Calu3 (cell line): ENCODE measurements at regions not wholly inside any gene's neighbourhood (a gene's known extent, or its start where the extent isn't known, plus 50 kb on each side); places are given as distances from the start of the nearest gene placed in this dataset.

Experiments used
- BruUV-seq: library from RNA; stranded (reverse); fragments of 400-500 nt; replicated peaks from 2 replicates; lab custom pipeline; 2021; lab: Mats Ljungman, UMichigan
- CTCF ChIA-PET: fragments of 300-600 bp; sonication (Branson Sonifier 250); formaldehyde crosslinking; loops from one replicate; lab custom pipeline; 2022; ENCODE audit warnings: antibody characterized with exemption; lab: Charles Lee
- DNase-seq: peaks from one replicate; pipeline ENCODE4 v3.0.0; 2022
- H3K27ac Mint-ChIP-seq: one replicate; pipeline ENCODE4 v1.8.0; 2022; ENCODE audit warnings: mixed read lengths; ENCODE audit not compliant: unreplicated experiment
- H3K27me3 Mint-ChIP-seq: one replicate; pipeline ENCODE4 v1.8.0; 2022; ENCODE audit warnings: mixed read lengths; ENCODE audit not compliant: unreplicated experiment
- H3K36me3 Mint-ChIP-seq: one replicate; pipeline ENCODE4 v1.8.0; 2022; ENCODE audit warnings: mild to moderate bottlenecking, moderate library complexity, mixed read lengths; ENCODE audit not compliant: insufficient read depth, unreplicated experiment
- H3K4me1 Mint-ChIP-seq: one replicate; pipeline ENCODE4 v1.8.0; 2022; ENCODE audit warnings: mild to moderate bottlenecking, low read depth, mixed read lengths; ENCODE audit not compliant: unreplicated experiment
- H3K4me3 Mint-ChIP-seq: one replicate; pipeline ENCODE4 v1.8.0; 2022; ENCODE audit warnings: mild to moderate bottlenecking, low read depth, moderate library complexity, mixed read lengths; ENCODE audit not compliant: unreplicated experiment
- H3K9me3 Mint-ChIP-seq: one replicate; pipeline ENCODE4 v1.8.0; 2022; ENCODE audit warnings: low read depth, mixed read lengths; ENCODE audit not compliant: unreplicated experiment
- intact Hi-C: fragments of 100-400 bp; cut with micrococcal nuclease; formaldehyde crosslinking; loops from one replicate; pipeline ENCODE4 v1.10.0; 2022; ENCODE audit not compliant: unreplicated experiment
- TF ChIP-seq, protein P1 (sequence below): fragments of 200-600 bp; IDR thresholded peaks from one replicate; pipeline ENCODE4 v1.8.0; 2022; ENCODE audit warnings: antibody characterized with exemption; ENCODE audit not compliant: unreplicated experiment

DNA sequence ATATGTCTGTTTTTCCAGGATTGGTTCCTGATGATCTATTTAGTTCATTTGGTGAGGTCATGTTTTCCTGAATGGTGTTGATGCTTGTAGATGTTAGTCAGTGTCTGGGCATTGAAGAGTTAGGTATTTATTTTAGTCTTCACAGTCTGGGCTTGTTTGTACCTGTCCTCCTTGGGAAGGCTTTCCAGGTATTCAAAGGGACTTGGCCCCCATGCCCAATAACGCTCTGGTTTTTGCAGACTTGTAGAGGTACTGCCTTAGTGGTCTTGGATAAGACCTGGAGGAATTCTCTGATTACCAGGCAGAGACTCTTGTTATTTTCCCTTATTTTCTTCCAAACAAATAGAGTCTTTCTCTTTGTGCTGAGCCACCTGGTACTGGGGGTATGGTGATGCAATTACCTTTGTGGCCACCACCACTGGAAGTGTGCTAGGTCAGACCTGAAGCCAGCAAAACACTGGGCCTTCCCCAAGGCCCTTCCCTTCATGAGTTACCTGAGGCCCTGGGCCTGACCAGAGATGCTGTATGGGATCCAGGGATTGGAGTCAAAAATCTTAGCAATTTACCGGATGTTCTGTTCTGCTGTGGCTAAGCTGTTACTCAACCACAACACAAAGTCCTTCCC lies 63.3 kb upstream of the RXFP1 start:
- H3K27me3 Mint-ChIP-seq: no peaks in the 10 kb centered on the region
- no TSS peak for BruUV-seq
- H3K4me3 Mint-ChIP-seq: no peak overlapping the region
- H3K27ac Mint-ChIP-seq: no peak overlapping the region
- intact Hi-C loops: no loop called here
- DNase-seq: no peak
- H3K4me1 Mint-ChIP-seq: no peaks in the 10 kb centered on the region
- no peaks in the 10 kb centered on the region for H3K36me3 Mint-ChIP-seq
- CTCF ChIA-PET: no interaction called here
- TF ChIP-seq, protein P1, sequence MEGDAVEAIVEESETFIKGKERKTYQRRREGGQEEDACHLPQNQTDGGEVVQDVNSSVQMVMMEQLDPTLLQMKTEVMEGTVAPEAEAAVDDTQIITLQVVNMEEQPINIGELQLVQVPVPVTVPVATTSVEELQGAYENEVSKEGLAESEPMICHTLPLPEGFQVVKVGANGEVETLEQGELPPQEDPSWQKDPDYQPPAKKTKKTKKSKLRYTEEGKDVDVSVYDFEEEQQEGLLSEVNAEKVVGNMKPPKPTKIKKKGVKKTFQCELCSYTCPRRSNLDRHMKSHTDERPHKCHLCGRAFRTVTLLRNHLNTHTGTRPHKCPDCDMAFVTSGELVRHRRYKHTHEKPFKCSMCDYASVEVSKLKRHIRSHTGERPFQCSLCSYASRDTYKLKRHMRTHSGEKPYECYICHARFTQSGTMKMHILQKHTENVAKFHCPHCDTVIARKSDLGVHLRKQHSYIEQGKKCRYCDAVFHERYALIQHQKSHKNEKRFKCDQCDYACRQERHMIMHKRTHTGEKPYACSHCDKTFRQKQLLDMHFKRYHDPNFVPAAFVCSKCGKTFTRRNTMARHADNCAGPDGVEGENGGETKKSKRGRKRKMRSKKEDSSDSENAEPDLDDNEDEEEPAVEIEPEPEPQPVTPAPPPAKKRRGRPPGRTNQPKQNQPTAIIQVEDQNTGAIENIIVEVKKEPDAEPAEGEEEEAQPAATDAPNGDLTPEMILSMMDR: no peak
- H3K9me3 Mint-ChIP-seq: no peaks in the 10 kb centered on the region

DNA sequence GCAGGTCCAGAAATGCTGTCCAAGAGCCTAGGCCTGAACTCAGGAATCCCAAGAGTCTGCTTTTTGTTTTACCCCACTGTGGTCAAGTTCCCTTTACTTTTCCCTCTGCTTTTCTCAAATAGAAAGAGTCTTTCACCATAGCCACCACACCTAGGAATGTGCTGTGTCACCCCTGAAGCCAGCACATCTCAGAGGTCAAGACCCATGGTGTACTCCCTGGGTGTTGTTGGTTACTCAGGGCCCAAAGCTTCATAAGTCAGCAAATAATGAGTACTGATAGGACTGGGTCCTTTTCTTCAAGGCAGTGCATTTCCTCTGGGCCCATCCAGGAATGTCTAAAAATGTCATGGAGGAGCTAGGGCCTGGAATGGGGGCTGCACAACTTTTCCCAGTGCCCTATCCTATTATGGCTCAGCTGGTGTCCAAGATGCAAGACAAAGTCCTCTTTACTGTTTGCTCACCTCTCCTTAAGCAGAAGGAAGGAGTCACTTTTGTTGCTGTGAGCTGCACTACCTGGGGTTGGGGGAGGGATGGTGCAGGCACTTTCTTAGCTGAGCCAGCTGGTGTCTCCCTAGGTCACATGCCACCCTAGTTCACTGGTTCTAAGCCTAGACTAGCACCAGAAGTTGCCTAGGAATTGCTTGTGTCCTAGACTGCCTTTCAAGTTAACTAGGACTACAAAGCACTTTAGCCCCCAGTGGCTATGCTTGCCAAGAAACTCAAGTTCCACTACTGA lies 62.4 kb upstream of the RXFP1 start:
- no peak overlapping the region for H3K4me3 Mint-ChIP-seq
- BruUV-seq: no TSS peak
- H3K4me1 Mint-ChIP-seq: no peaks in the 10 kb centered on the region
- CTCF ChIA-PET: no interaction called here
- no peaks in the 10 kb centered on the region for H3K9me3 Mint-ChIP-seq
- no peaks in the 10 kb centered on the region for H3K27me3 Mint-ChIP-seq
- H3K27ac Mint-ChIP-seq: no peak overlapping the region
- intact Hi-C loops: no loop called here
- no peaks in the 10 kb centered on the region for H3K36me3 Mint-ChIP-seq
- no peak for DNase-seq
- TF ChIP-seq, protein P1: no peak

DNA sequence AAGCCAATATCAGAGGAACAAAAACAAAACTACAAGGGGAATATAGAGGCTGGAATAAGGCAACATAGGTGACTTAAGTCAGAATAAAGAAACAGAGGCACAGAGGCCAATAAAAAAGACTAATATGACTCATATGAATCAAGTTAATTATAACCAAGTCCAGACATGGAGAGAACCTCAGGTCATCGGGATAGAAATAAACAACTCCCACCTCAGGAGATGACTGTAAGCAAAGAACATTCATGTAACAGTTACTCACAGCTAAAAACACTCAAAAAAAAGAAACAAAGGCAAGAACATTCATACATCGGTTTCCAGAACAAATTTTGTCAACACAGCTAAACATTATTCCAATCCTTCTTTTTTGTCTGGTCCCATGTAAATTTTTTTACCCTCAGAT lies 60.3 kb upstream of the RXFP1 start:
- H3K27ac Mint-ChIP-seq: no peak overlapping the region
- H3K36me3 Mint-ChIP-seq: no peaks in the 10 kb centered on the region
- H3K4me1 Mint-ChIP-seq: no peaks in the 10 kb centered on the region
- no peak overlapping the region for H3K4me3 Mint-ChIP-seq
- BruUV-seq: no TSS peak
- H3K9me3 Mint-ChIP-seq: no peaks in the 10 kb centered on the region
- CTCF ChIA-PET: no interaction called here
- intact Hi-C loops: no loop called here
- TF ChIP-seq, protein P1: no peak
- no peak for DNase-seq
- H3K27me3 Mint-ChIP-seq: no peaks in the 10 kb centered on the region

- H3K27me3 Mint-ChIP-seq: no peaks in the 10 kb centered on the region
- TF ChIP-seq, protein P1: no peak
- BruUV-seq: no TSS peak
- no peaks in the 10 kb centered on the region for H3K4me1 Mint-ChIP-seq
- no peaks in the 10 kb centered on the region for H3K9me3 Mint-ChIP-seq
- CTCF ChIA-PET: no interaction called here
- H3K4me3 Mint-ChIP-seq: no peak overlapping the region
- H3K36me3 Mint-ChIP-seq: no peaks in the 10 kb centered on the region
- DNase-seq: no peak
- no peak overlapping the region for H3K27ac Mint-ChIP-seq
- intact Hi-C loops: no loop called here
Measured at GRCh38 chr4:158462611-158463010, 59.1 kb upstream of the RXFP1 start.
